ENCODE measurements at regions not wholly inside any gene's neighbourhood (a gene's known extent, or its start where the extent isn't known, plus 50 kb on each side); places are given as distances from the start of the nearest gene placed in this dataset.

DNA sequence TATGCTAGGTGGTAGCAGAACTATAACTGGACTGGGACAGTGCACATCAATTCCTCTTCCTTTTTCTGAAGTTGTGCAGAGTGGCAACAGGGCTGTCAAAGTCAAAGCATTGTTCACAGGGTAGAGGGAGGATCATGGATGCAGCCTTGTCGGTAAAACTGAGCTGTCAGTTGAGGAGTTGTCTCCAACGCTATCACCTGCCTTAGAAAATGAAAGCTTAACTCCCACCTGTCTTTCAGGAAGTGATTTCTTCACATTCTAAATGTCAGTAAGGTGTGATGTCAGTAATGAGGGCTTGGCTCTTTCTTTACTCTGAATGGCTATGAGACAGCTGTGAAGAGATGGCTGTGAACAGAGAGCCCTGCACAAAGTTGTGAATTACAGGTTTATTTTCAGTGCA, 66.4 kb upstream of the BANK1 start:
- TF ChIP-seq, protein P1, sequence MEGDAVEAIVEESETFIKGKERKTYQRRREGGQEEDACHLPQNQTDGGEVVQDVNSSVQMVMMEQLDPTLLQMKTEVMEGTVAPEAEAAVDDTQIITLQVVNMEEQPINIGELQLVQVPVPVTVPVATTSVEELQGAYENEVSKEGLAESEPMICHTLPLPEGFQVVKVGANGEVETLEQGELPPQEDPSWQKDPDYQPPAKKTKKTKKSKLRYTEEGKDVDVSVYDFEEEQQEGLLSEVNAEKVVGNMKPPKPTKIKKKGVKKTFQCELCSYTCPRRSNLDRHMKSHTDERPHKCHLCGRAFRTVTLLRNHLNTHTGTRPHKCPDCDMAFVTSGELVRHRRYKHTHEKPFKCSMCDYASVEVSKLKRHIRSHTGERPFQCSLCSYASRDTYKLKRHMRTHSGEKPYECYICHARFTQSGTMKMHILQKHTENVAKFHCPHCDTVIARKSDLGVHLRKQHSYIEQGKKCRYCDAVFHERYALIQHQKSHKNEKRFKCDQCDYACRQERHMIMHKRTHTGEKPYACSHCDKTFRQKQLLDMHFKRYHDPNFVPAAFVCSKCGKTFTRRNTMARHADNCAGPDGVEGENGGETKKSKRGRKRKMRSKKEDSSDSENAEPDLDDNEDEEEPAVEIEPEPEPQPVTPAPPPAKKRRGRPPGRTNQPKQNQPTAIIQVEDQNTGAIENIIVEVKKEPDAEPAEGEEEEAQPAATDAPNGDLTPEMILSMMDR (IDR thresholded peaks at IDR 0.05; ENCODE audit: insufficient read depth, low read length, poor library complexity, severe bottlenecking): no peak
- TF ChIP-seq EZH2phosphoT487 (conservative IDR thresholded peaks at IDR 0.05; ENCODE audit: low read length): no peak
